ENCODE measurements at regions not wholly inside any gene's neighbourhood (a gene's known extent, or its start where the extent isn't known, plus 50 kb on each side); places are given as distances from the start of the nearest gene placed in this dataset.

DNA sequence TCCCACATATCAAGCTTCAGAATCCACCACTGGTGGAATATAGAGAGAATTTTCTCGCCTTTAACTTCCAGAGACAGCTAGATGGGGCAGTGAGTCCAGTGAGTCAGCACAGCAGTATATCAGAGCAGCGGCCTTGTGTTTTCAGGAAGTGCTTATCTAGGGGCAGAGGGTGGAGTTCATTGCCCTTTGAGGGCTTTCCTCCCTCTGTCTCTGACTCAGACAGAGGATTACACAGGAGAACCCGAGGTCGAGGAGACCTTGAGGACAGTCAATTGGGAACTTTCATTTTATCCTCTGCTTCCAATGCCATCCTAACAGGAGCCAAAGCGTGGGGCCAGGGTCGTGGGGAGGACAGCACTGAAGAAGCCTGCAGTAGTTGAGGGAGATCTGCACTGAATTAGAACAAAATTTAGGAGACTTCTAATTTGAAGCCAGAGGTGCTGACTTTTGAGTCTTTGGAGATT, 109.6 kb upstream of the UMPS start (continued):
- TF ChIP-seq BCL6 (CRISPR knock-in tag; IDR thresholded peaks at IDR 0.05) (peak; percentile 99), MAZ (IDR thresholded peaks at IDR 0.05; ENCODE audit: borderline replicate concordance, low read depth, low read length) (no peak), MAZ (CRISPR knock-in tag; IDR thresholded peaks at IDR 0.05; ENCODE audit: low read depth) (peak; percentile 73; the same call in 1 of the 2 replicates), NR2C2 (CRISPR knock-in tag; IDR thresholded peaks at IDR 0.05; ENCODE audit: borderline replicate concordance) (peak; percentile 91), NR2F1 (CRISPR knock-in tag; IDR thresholded peaks at IDR 0.05) (peak; percentile 95 to 96), ZNF441 (CRISPR knock-in tag; IDR thresholded peaks at IDR 0.05; ENCODE audit: borderline replicate concordance) (peak; percentile 81; the same call in 1 of the 2 replicates), NFYB (CRISPR knock-in tag; IDR thresholded peaks at IDR 0.05) (no peak), KDM1A (CRISPR knock-in tag; IDR thresholded peaks at IDR 0.05) (0 out of 2 replicates have a peak, but pooled peaks have one; percentile 35), ZSCAN31 (CRISPR knock-in tag; IDR thresholded peaks at IDR 0.05; ENCODE audit: low read depth) (peak; percentile 82), MIER3 (CRISPR knock-in tag; IDR thresholded peaks at IDR 0.05; ENCODE audit: borderline replicate concordance) (peak; percentile 88; the same call in 1 of the 2 replicates), ZIK1 (CRISPR knock-in tag; IDR thresholded peaks at IDR 0.05; ENCODE audit: borderline replicate concordance, low read depth) (no peak), HOXA9 (CRISPR knock-in tag; IDR thresholded peaks at IDR 0.05; ENCODE audit: borderline replicate concordance) (no peak)
- TF ChIP-seq, protein P1, sequence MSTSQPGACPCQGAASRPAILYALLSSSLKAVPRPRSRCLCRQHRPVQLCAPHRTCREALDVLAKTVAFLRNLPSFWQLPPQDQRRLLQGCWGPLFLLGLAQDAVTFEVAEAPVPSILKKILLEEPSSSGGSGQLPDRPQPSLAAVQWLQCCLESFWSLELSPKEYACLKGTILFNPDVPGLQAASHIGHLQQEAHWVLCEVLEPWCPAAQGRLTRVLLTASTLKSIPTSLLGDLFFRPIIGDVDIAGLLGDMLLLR (CRISPR knock-in tag; IDR thresholded peaks at IDR 0.05) = no peak

- no peak for ATAC-seq
- Histone ChIP-seq H3K9me3 (ENCODE audit: low read length) (no peaks in the 10 kb centered on the region), H2AFZ (ENCODE audit: low read length) (no peak overlapping the region), H3K79me2 (ENCODE audit: insufficient read depth, low read length) (peaks cover 30% of the 10 kb centered on the region), H3K9ac (ENCODE audit: insufficient read depth, low read depth, low read length) (no peak overlapping the region), H3K4me1 (ENCODE audit: insufficient read depth, low read length) (peaks cover 75% of the 10 kb centered on the region), H3K4me2 (ENCODE audit: low read depth, low read length) (peak overlapping the region; percentile 79), H3K27ac (ENCODE audit: extremely low read length, insufficient read depth, low read length) (peak overlapping the region; percentile 95), H3K4me3 (replicated peaks in 1 of 3; ENCODE audit: insufficient read depth in 1 of 3, low read depth in 2 of 3, low read length in 3 of 3) (no peak overlapping the region), H3K36me3 (replicated peaks in 1 of 2; ENCODE audit: control insufficient read depth in 1 of 2, insufficient read depth in 2 of 2, low read length in 2 of 2) (no peaks in the 10 kb centered on the region), H4K20me1 (ENCODE audit: insufficient read depth, low read length) (no peaks in the 10 kb centered on the region), H3K27me3 (ENCODE audit: control insufficient read depth in 1 of 2, insufficient read depth in 2 of 2, low read length in 2 of 2) (no peaks in the 10 kb centered on the region)
- BruUV-seq (replicated peaks) = TSS peak; percentile 40
- ChIA-PET POLR2A (interaction anchor here (1.9 to 3.1 kb wide), 2 partner anchors 11 to 14 kb away, joined by 11 to 18 read pairs; no protein-coding TSS in a partner anchor), CTCF (ENCODE audit: low intra/inter-chr PET ratio, low total read pairs) (no interaction called here)
- FAIRE-seq = no peak
- 60% methylated on average over 3 of the region's 3 CpGs for WGBS (ENCODE audit: low lambda C conversion rate)
- TF ChIP-seq SMYD3 (CRISPR knock-in tag; IDR thresholded peaks at IDR 0.05) (no peak), AHR (CRISPR knock-in tag; IDR thresholded peaks at IDR 0.05) (no peak), SATB2 (CRISPR knock-in tag; IDR thresholded peaks at IDR 0.05) (no peak), ZNF891 (CRISPR knock-in tag; IDR thresholded peaks at IDR 0.05) (no peak), ZNF747 (CRISPR knock-in tag; IDR thresholded peaks at IDR 0.05; ENCODE audit: borderline replicate concordance) (no peak), ERF (CRISPR knock-in tag; IDR thresholded peaks at IDR 0.05) (no peak), ZBTB8A (CRISPR knock-in tag; IDR thresholded peaks at IDR 0.05; ENCODE audit: borderline replicate concordance, low read depth) (no peak), ZNF205 (CRISPR knock-in tag; IDR thresholded peaks at IDR 0.05) (no peak), HNRNPUL1 (IDR thresholded peaks at IDR 0.05; ENCODE audit: low read depth, low read length) (no peak)
- TF ChIP-seq, protein P2, sequence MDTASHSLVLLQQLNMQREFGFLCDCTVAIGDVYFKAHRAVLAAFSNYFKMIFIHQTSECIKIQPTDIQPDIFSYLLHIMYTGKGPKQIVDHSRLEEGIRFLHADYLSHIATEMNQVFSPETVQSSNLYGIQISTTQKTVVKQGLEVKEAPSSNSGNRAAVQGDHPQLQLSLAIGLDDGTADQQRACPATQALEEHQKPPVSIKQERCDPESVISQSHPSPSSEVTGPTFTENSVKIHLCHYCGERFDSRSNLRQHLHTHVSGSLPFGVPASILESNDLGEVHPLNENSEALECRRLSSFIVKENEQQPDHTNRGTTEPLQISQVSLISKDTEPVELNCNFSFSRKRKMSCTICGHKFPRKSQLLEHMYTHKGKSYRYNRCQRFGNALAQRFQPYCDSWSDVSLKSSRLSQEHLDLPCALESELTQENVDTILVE (CRISPR knock-in tag; IDR thresholded peaks at IDR 0.05) = no peak
- TF ChIP-seq, protein P3, sequence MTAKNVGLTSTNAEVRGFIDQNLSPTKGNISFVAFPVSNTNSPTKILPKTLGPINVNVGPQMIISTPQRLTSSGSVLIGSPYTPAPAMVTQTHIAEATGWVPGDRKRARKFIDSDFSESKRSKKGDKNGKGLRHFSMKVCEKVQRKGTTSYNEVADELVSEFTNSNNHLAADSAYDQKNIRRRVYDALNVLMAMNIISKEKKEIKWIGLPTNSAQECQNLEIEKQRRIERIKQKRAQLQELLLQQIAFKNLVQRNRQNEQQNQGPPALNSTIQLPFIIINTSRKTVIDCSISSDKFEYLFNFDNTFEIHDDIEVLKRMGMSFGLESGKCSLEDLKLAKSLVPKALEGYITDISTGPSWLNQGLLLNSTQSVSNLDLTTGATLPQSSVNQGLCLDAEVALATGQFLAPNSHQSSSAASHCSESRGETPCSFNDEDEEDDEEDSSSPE (CRISPR knock-in tag; IDR thresholded peaks at IDR 0.05) = no peak
- no peak for DNase-seq (ENCODE audit: low spot score)
- in situ Hi-C loops (cut with HindIII; ENCODE audit: extremely low pct_ligation_motif_present, low pct_unique_long_range_greater_than_20kb) = loop anchor here (5.0 kb wide), 1 partner anchor 34 kb away; no protein-coding TSS in a partner anchor
- intact Hi-C loops (cut with micrococcal nuclease; ENCODE audit: unreplicated experiment) = loop anchor here (2.0 kb wide), 2 partner anchors 13 to 77 kb away; no protein-coding TSS in a partner anchor
Measured at GRCh38 chr3:124621498-124621897, 108.8 kb upstream of the UMPS start.

All from HepG2 (cell line).